ENCODE measurements at regions not wholly inside any gene's neighbourhood (a gene's known extent, or its start where the extent isn't known, plus 50 kb on each side); places are given as distances from the start of the nearest gene placed in this dataset.

DNA sequence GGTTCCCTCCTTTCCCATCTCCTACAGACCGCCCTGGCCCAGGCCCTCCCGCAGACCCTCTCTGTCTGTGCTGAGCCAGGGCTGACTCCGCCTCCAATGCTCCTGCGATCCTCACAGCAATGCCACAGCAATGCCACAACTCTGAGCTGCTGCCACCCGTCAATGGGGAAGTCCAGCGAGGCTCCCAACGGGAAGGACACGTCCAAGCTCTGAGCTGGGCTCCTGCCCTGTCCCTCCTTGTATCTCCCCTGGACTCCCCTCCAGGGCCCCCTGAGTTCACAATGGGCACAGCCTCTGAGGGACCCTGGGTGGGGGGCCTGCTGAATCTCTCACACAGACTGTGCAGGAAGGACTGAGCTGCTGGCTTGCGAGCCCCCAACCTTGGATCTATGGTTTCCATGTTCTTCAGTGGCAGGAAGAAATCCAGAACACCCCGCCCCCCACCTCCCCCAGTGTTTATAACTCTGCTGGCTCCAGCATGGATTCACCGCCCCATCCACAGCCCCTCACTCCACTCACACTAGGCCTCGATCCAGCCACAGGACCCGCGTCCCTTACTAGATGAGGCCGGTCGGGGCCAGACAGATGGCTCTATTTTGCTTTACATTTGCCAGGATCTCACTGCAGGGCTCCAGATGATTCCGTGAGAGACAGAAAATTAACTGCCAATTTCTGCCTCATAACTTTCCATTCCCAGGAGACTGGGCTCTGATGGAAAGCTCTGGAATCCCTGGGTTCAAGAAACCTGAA lies 338.0 kb downstream of the MATN1 start:
- ATAC-seq: no peak
- Mint-ChIP-seq H3K27ac (no peak overlapping the region), H3K9me3 (ENCODE audit: low read depth) (no peaks in the 10 kb centered on the region), H3K4me3 (no peak overlapping the region), H3K27me3 (peaks cover 1% of the 10 kb centered on the region), H3K4me1 (no peaks in the 10 kb centered on the region), H3K36me3 (no peaks in the 10 kb centered on the region)
- DNase-seq: no peak
- CTCF ChIA-PET: no interaction called here

DNA sequence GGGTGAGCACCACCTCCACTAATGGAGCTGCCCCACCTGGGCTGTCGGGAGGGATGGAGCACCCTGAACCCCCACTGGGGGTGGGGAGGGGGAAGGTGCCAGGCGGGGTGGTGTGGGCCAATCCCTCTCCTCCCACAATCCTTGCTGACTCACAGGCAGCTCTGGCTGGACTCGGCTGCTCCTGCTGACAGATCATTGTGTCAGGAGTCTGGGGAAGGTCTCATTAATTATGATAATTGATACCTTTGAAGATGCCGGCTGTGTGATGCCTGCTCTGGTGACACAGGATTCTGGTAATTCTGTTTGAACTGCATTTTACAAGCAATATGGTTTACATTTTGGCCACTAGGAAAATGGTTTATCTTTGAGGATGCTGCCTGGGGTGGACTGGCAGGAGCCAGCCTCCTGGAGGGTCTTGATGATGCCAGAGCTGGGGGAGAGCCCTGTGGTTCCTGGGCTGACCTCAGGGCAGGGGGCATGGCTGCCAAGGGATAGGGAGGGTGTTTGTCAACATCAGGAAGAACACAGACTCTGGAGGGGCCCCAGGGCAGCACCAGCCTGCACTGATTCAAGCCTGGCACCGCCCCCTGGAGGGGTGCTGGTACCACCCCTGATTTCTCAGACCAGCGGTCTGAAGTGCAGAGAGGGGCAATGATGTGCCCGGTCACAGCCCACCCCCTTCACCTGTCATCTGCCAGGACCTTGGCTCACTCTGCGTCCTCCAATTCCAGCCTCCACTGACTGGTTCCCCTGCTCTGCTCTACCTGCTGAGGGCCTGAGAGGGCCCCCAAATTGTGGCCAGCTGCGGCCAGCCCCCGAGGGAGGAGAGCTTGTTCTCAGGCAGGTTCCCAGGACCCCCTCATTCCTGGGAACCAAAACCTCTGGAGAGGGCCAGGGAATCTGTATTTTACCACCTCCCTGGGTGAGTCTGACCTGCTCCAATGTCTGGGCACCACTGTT lies 338.8 kb downstream of the MATN1 start:
- Mint-ChIP-seq H3K27me3 (peaks cover 3% of the 10 kb centered on the region), H3K36me3 (no peaks in the 10 kb centered on the region), H3K9me3 (ENCODE audit: low read depth) (no peaks in the 10 kb centered on the region), H3K4me3 (no peak overlapping the region), H3K4me1 (no peaks in the 10 kb centered on the region), H3K27ac (no peak overlapping the region)
- ATAC-seq (no peak), DNase-seq (no peak)
- CTCF ChIA-PET: no interaction called here

DNA sequence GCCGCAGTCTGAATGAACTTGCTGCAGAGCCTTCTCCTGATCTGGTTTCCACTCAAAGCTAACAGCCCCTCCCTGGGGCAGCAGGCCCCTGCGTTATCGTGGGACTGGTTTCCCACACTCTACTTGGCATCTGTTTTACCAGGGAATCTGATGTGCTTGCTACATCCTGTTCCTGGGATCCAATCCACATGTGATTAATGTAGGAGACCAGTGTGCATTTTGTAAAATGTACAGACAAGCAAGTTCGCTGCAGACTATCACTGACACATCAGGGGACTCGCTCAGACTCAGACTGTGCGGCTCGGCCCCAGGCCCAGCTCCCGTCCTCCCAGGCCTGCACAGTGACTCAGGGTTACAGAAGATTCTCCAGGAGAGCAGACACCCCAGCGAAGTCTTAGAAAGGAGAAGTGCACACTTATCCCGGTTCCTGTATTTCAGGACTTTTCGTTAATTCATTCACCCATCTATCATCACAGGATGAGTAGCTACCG lies 340.1 kb downstream of the MATN1 start:
- CTCF ChIA-PET: no interaction called here
- Mint-ChIP-seq H3K4me3 (no peak overlapping the region), H3K27me3 (peaks cover 4% of the 10 kb centered on the region), H3K4me1 (no peaks in the 10 kb centered on the region), H3K36me3 (no peaks in the 10 kb centered on the region), H3K9me3 (ENCODE audit: low read depth) (no peaks in the 10 kb centered on the region), H3K27ac (no peak overlapping the region)
- ATAC-seq (no peak), DNase-seq (no peak)

DNA sequence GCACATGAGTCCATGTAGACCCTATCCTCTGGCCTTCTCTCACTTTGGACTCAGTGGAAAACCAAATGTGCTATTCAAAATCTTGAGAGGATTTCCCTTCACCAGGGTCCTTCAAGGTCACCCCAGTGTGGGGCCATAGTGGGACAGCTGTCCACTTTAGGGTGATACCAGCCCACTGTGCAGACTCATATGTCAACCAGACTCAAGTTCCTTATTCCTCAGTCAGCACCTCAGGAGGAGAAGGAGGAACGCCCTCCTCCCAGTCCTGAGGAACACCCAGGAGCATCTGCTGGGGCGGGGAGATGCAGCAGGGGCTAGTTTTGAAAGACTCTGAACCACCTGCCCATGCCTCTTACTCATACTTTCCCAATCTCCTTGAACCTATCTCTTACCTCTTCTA lies 340.9 kb downstream of the MATN1 start:
- no peak for DNase-seq
- no peaks in the 10 kb centered on the region for H3K9me3 Mint-ChIP-seq (ENCODE audit: low read depth)
- ATAC-seq: no peak
- H3K4me1 Mint-ChIP-seq: no peaks in the 10 kb centered on the region
- H3K36me3 Mint-ChIP-seq: no peaks in the 10 kb centered on the region
- CTCF ChIA-PET: no interaction called here
- H3K27ac Mint-ChIP-seq: no peak overlapping the region
- peaks cover 4% of the 10 kb centered on the region for H3K27me3 Mint-ChIP-seq
- H3K4me3 Mint-ChIP-seq: no peak overlapping the region

DNA sequence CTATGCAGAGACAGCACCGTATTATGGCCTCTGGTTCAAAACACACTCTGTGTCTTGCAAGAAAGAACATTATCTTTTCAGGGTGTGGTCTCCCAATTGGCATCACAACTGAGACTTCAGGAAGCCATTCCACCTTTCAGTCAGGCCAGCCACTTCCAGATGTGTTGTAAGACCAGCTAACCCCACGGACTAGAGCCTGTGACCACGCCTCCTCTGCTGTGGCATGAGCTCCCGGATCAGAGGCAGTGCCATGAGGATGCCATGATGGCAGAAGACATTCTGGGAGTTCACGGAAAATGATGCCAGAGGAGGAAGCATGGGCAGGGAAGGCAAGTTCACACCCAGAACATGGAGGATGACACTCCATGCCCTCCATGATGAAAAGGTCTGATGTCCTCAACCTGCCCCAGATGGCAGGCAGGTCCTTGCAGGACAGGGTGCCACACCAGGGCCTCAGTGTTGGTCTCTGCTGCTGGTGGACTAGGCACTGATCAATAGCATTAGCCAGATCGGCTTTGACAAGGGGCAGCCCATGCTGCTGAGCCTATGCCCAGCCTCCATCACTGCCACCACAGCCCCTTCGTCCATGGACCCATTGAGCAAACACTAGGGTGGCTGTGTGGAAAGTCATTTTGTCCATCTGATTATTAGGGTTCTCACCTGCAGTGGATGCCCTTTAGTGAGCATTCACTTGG lies 341.6 kb downstream of the MATN1 start:
- no peak for DNase-seq
- Mint-ChIP-seq H3K36me3 (no peaks in the 10 kb centered on the region), H3K9me3 (ENCODE audit: low read depth) (no peaks in the 10 kb centered on the region)

DNA sequence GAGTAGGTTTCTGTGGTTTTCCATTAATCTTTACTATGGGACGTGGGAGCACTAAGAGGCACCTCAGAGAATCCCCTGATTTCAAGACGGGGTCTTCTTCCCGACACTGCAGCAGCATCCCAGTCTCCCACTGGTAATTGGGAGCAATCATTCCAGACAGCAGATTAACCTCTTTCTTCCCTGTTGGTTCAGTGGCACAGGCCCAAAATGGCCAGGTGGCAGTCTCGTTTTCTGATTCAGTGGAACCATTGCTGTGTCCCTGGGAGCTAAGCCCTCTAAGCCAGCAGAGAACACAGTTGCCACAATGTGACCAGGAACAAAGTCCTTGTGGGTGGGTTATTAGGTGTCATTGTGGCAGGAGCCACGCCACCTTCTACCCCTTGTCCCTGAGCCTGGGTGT lies 342.1 kb downstream of the MATN1 start:
- CTCF ChIA-PET: interaction anchor here (1.0 to 2.7 kb wide), 11 partner anchors 11 to 1145 kb away, joined by 3 to 20 read pairs (median 5); partner anchors contain the start of gene PTPRU
- Mint-ChIP-seq H3K36me3 (no peaks in the 10 kb centered on the region), H3K27me3 (peaks cover 4% of the 10 kb centered on the region), H3K4me1 (no peaks in the 10 kb centered on the region), H3K4me3 (no peak overlapping the region), H3K27ac (no peak overlapping the region), H3K9me3 (ENCODE audit: low read depth) (no peaks in the 10 kb centered on the region)
- ATAC-seq (no peak), DNase-seq (no peak)

More for the DNA sequence above, 341.6 kb downstream of the MATN1 start:
- ATAC-seq: no peak
- CTCF ChIA-PET: interaction anchor here (2.7 kb wide), 1 partner anchor 589 kb away, joined by 20 read pairs; no protein-coding TSS in a partner anchor
- H3K27me3 Mint-ChIP-seq: peaks cover 4% of the 10 kb centered on the region
- no peak overlapping the region for H3K4me3 Mint-ChIP-seq
- H3K27ac Mint-ChIP-seq: no peak overlapping the region
- H3K4me1 Mint-ChIP-seq: no peaks in the 10 kb centered on the region

DNA sequence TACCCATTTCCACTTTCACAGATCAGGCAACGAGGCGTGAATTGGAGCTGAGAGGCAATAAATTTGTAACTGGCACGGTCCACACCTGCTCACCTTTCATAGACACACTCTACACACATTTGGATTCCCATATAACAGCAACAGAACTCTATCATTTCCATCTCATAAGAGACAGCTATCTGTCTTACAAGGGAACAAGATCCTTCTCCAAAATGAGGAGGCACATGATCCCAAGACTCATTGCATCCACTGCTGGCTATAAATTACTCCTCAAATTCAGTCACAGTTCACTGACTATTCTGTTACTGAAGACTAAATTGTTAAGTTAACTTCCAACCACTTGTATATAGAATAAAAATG lies 342.8 kb downstream of the MATN1 start:
- no peak overlapping the region for H3K27ac Mint-ChIP-seq
- no peaks in the 10 kb centered on the region for H3K9me3 Mint-ChIP-seq (ENCODE audit: low read depth)
- DNase-seq (no peak), ATAC-seq (no peak)
- H3K27me3 Mint-ChIP-seq: peaks cover 4% of the 10 kb centered on the region
- no peaks in the 10 kb centered on the region for H3K4me1 Mint-ChIP-seq
- CTCF ChIA-PET: interaction anchor here (0.8 to 2.7 kb wide), 33 partner anchors 8 to 1147 kb away, joined by 3 to 20 read pairs (median 4); partner anchors contain the start of gene PTPRU
- H3K4me3 Mint-ChIP-seq: no peak overlapping the region
- no peaks in the 10 kb centered on the region for H3K36me3 Mint-ChIP-seq

DNA sequence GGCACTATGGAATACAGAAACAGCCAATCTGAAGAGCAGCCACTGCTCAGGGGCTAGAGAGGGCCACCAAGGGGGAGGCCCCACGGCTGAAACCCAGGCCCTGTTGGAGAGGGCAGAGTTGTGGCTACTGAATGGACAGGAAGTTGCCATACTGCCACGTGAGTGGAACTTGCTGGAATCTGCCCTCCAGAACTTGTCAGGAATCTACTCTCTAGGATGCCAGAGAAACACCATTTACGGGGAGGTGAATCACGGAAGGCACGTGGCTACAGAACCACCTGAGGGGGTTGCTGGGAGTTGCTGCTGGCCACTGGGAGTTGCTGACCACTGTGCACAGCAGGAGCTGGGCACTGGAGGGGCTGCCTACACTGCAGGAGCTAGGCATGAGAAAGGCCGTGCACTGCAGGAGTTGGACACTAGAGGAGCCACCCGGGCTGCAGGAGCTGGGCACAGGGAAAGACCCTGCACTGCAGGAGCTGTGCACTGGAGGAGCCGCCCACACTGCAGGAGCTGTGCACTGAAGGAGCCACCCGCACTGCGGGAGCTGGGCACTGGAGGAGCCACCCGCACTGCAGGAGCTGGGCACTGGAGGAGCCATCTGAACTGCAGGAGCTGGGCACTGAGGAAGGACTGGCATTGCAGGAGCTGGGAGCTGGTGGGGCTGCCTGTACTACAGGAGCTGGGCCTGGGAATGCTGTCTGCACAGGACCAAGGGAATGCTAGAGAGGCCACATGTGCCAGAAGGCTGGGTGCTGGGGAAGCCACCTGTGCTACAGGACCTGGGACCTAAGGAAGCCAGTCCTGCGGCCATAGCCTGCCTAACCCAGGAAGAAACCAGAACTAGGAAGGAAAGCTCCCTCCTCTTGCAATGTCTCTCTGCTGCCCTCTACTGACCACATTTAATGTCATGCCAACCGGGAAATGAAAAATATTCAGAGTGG lies 343.4 kb downstream of the MATN1 start:
- peaks cover 4% of the 10 kb centered on the region for H3K27me3 Mint-ChIP-seq
- no peaks in the 10 kb centered on the region for H3K36me3 Mint-ChIP-seq

DNA sequence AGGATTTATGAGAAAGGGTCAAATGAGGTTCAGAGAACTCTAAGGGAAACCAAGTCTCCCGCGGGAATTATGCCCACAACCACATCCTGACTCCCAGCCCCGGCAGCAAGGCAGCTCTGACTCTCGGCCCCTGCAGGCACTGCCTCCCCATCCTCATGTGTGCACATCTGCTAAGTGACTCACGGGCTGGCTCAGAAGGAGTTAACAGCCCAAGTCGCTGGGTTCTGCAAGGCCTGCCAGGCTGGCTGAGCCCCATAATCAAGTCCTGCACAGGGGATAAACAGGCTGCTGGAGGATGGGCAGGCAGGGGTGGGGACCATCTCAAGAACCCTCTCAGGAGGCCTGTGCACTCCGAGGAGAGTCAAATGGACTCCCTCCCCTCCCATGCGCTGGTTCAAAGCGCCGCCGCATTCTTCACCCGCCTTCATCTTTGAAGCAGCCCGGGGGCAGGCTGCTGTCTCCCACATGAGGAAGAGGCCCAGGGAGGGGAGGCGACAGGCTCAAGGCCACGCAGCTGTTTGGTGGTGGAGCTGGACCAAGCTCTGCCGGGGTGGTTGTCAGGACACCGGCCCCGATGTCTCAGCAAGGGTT lies 344.3 kb downstream of the MATN1 start:
- H3K36me3 Mint-ChIP-seq: no peaks in the 10 kb centered on the region
- CTCF ChIA-PET: interaction anchor here (1.2 to 2.2 kb wide), 3 partner anchors 26 to 1143 kb away, joined by 5 to 10 read pairs (median 5); partner anchors contain the start of gene PTPRU
- no peak overlapping the region for H3K4me3 Mint-ChIP-seq
- no peak overlapping the region for H3K27ac Mint-ChIP-seq
- ATAC-seq: no peak
- H3K4me1 Mint-ChIP-seq: no peaks in the 10 kb centered on the region
- H3K27me3 Mint-ChIP-seq: peaks cover 4% of the 10 kb centered on the region
- H3K9me3 Mint-ChIP-seq (ENCODE audit: low read depth): no peaks in the 10 kb centered on the region
- DNase-seq: no peak

More for the DNA sequence above, 343.4 kb downstream of the MATN1 start:
- CTCF ChIA-PET: interaction anchor here (0.7 to 2.7 kb wide), 34 partner anchors 9 to 1146 kb away, joined by 3 to 20 read pairs (median 4); partner anchors contain the start of gene PTPRU
- no peak overlapping the region for H3K4me3 Mint-ChIP-seq
- H3K27ac Mint-ChIP-seq: no peak overlapping the region
- H3K4me1 Mint-ChIP-seq: no peaks in the 10 kb centered on the region
- peak; percentile 63 for DNase-seq
- ATAC-seq: peak; percentile 51
- no peaks in the 10 kb centered on the region for H3K9me3 Mint-ChIP-seq (ENCODE audit: low read depth)

DNA sequence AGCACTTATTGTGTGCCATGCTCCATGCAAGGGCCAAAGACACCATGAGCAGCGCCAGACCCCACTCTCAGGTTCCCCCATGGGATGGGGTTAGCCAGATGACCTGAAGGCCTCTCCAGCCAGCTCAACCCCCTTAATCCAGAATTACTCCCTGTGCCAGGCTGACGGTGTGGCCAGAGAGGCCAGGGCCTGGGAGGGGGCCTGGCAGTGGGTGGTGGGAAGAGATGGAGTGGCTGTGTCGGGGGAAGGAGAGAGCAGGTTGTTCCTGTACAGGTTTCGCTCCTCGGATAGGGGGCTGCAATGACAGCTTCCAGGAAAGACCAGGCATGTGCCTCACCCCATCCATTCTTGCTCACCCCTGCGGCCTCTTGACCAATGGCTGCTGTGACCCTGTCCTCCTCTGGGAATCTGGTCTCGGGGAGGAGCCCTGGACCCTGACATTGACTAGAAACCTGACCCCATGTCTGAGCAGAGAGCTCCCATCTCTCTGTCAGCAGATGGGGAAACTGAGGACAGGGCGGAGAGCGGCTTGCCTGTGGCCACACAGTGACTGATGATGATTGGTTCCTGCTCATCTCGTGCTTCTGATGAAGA lies 345.3 kb downstream of the MATN1 start:
- Mint-ChIP-seq H3K4me3 (no peak overlapping the region), H3K4me1 (no peaks in the 10 kb centered on the region), H3K27me3 (peaks cover 4% of the 10 kb centered on the region), H3K9me3 (ENCODE audit: low read depth) (no peaks in the 10 kb centered on the region), H3K36me3 (no peaks in the 10 kb centered on the region), H3K27ac (no peak overlapping the region)
- DNase-seq: no peak
- ATAC-seq: no peak
- CTCF ChIA-PET: no interaction called here

DNA sequence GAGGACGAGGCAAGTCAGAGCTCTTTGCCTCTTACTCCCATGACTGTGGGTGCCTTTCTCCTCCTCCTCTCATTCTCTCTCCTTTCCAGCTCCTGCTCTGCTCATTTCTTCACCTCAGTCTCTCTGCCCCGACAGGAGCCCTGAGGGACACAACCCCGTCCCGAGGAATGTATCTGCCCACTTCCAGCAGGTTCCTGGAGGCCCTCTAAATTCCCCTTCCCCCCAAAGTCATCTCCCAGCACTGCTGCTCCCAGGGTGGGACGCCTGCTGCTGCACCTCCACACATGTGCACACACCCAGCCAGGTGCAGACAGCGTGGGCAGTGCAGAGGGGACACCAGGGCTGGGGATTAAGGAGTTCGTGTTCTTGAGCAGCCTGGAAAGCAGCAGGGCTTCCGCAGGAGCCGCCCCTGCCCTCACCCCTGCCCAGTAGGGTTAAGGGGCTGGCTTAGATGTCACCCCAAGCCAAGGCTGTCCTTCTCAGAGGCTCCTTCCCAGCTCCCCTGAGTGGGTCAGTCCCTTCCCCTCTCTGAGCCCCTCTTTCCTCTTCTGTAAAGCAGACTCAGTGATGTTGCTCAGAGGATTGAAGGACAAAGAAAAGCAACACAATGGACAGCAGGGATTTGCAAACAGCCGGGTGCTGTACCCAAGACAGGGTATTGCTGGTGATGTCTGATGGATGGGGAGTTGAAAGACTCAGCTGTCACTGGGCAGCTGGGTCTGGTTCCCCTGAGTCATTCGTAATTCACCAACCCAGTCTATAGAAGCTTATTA lies 346.0 kb downstream of the MATN1 start:
- Mint-ChIP-seq H3K27me3 (peaks cover 4% of the 10 kb centered on the region), H3K4me3 (no peak overlapping the region), H3K27ac (no peak overlapping the region), H3K9me3 (ENCODE audit: low read depth) (no peaks in the 10 kb centered on the region), H3K36me3 (no peaks in the 10 kb centered on the region), H3K4me1 (no peaks in the 10 kb centered on the region)
- DNase-seq (no peak), ATAC-seq (no peak)
- CTCF ChIA-PET: no interaction called here

Measured in activated CD8-positive, alpha-beta memory T cell treated with anti-CD3 and anti-CD28 coated beads, Interleukin-2, amount 10 ng/mL, durations not matched to agents 7 days and 5 days (primary cell).